Psoas muscle (tissue), 7 donors: ENCODE measurements at regions not wholly inside any gene's neighbourhood (a gene's known extent, or its start where the extent isn't known, plus 50 kb on each side); places are given as distances from the start of the nearest gene placed in this dataset.

ENCODE experiments used
- ATAC-seq, 4 donors: fragments of 200-7000 bp; cut with Tn5 transposase; one replicate each; pipeline ENCODE4 v1.9.1; 2020; ENCODE audit warnings: moderate library complexity in 3 of 4, mild to moderate bottlenecking in 2 of 4
- DNase-seq, 2 donors: peaks; one replicate each; pipeline ENCODE4 v3.0.0-alpha.2; 2020
- H3K27ac ChIP-seq: fragments of 200-600 bp; one replicate; pipeline ENCODE4 v1.8.0; 2022
- H3K27me3 ChIP-seq, 3 donors: fragments of 200-600 bp in 1 of 3; one replicate each; pipeline versions ENCODE4 v1.6.1 to v1.8.0; 2013 to 2022; ENCODE audit warnings: low read length in 2 of 3, mild to moderate bottlenecking in 2 of 3, moderate library complexity in 1 of 3; ENCODE audit not compliant: insufficient read depth in 3 of 3
- H3K36me3 ChIP-seq, 2 donors: fragments of 200-600 bp in 1 of 2; one replicate each; pipeline versions ENCODE4 v1.6.1 to v1.8.0; 2013 to 2022; ENCODE audit warnings: low read depth in 1 of 2, mild to moderate bottlenecking in 1 of 2, moderate library complexity in 1 of 2; ENCODE audit not compliant: insufficient read depth in 1 of 2
- H3K4me1 ChIP-seq: fragments of 200-600 bp; one replicate; pipeline ENCODE4 v1.8.0; 2022
- H3K4me3 ChIP-seq: fragments of 200-600 bp; one replicate; pipeline ENCODE4 v1.8.0; 2022; ENCODE audit warnings: mild to moderate bottlenecking
- H3K9me3 ChIP-seq: fragments of 200-600 bp; one replicate; pipeline ENCODE4 v1.8.0; 2022
- CTCF ChIP-seq: fragments of 200-600 bp; IDR thresholded peaks from one replicate; pipeline ENCODE4 v1.8.0; 2022; ENCODE audit warnings: antibody characterized with exemption
- WGBS, 3 donors: extraction: QIAGEN DNeasy Blood & Tissue Kit; methylation state at CpG; one replicate each; pipeline versions ENCODE4 v1.1.6 to v1.1.7; 2013; 5-methylcytosine and 5-hydroxymethylcytosine counted together
- intact Hi-C, 2 donors: fragments of 100-400 bp; cut with DNase I; formaldehyde crosslinking; loops; one replicate each; pipeline versions ENCODE4 v1.11.0 to v1.14.2; 2022
- donor health status: healthy with polysubstance abuse.
- donor health status: DM: no; HTN: no; CAD: no; lungs with moderate emphysema.
- donor health status: Bipolar disorder and iron deficiency.
- donor health status: healthy.
- donor health status: DM: yes; HTN: yes; CAD: no.
- donor health status: DM: no; HTN: no; CAD: no.
- donor health status: DM: yes; HTN: yes; CAD: no.

- Histone ChIP-seq H3K4me1 (peaks cover 13% of the 10 kb centered on the region), H3K27me3 (no peaks in the 10 kb centered on the region), H3K9me3 (no peaks in the 10 kb centered on the region), H3K27ac (no peak overlapping the region), H3K4me3 (no peak overlapping the region), H3K36me3 (no peaks in the 10 kb centered on the region)
- intact Hi-C loops, result no loop called here
- no peak for DNase-seq
- no peak for TF ChIP-seq CTCF
- peak in 2 of 4 donors; percentile 26 to 39 for ATAC-seq
- 72 to 83% (median 77%) methylated on average over 10 of the region's 10 CpGs for WGBS, 3 donors
These were observed 82.2 kb downstream of the KLF15 start for GRCh38 chr3:126274735-126275619.

GRCh38 chr3:126270145-126270811 lies 86.9 kb downstream of the KLF15 start:
- Histone ChIP-seq H3K4me1 (peaks cover 33% of the 10 kb centered on the region), H3K9me3 (no peaks in the 10 kb centered on the region), H3K27me3 (no peaks in the 10 kb centered on the region), H3K4me3 (no peak overlapping the region), H3K27ac (peak overlapping the region; percentile 75), H3K36me3 (no peaks in the 10 kb centered on the region)
- intact Hi-C loops, result no loop called here
- WGBS, 3 donors, result 27 to 30% (median 28%) methylated on average over 9 of the region's 9 CpGs
- peak; percentile 50 to 79 for DNase-seq
- ATAC-seq, result peak in 3 of 4 donors; percentile 18 to 34 (median 21)
- TF ChIP-seq CTCF, result no peak

GRCh38 chr3:126269354-126269753 lies 87.9 kb downstream of the KLF15 start:
- intact Hi-C loops, result loop anchor here (2.0 to 10.0 kb wide), 2 partner anchors 17 to 205 kb away; partner anchors contain the start of gene ZXDC (in 1 of the 2)

GRCh38 chr3:126268866-126269265 lies 88.3 kb downstream of the KLF15 start:
- Histone ChIP-seq H3K9me3 (no peaks in the 10 kb centered on the region), H3K4me3 (no peak overlapping the region), H3K27me3 (no peaks in the 10 kb centered on the region), H3K36me3 (no peaks in the 10 kb centered on the region), H3K27ac (peak overlapping the region; percentile 89), H3K4me1 (peaks cover 41% of the 10 kb centered on the region)
- DNase-seq (no peak), ATAC-seq (no peak)
- WGBS, 3 donors, result 81 to 100% (median 87%) methylated on average over 3 of the region's 3 CpGs
- no peak for TF ChIP-seq CTCF
- intact Hi-C loops, result loop anchor here (2.0 to 10.0 kb wide), 2 partner anchors 18 to 206 kb away; partner anchors contain the start of gene ZXDC (in 1 of the 2)

More at GRCh38 chr3:126269354-126269753, 87.9 kb downstream of the KLF15 start:
- DNase-seq (no peak), ATAC-seq (no peak)
- Histone ChIP-seq H3K4me1 (peaks cover 41% of the 10 kb centered on the region), H3K4me3 (no peak overlapping the region), H3K27ac (peak overlapping the region; percentile 75), H3K36me3 (no peaks in the 10 kb centered on the region), H3K9me3 (no peaks in the 10 kb centered on the region), H3K27me3 (no peaks in the 10 kb centered on the region)
- TF ChIP-seq CTCF, result no peak
- 67 to 82% (median 80%) methylated on average over 4 of the region's 4 CpGs for WGBS, 3 donors
